ENCODE measurements at regions not wholly inside any gene's neighbourhood (a gene's known extent, or its start where the extent isn't known, plus 50 kb on each side); places are given as distances from the start of the nearest gene placed in this dataset.

DNA sequence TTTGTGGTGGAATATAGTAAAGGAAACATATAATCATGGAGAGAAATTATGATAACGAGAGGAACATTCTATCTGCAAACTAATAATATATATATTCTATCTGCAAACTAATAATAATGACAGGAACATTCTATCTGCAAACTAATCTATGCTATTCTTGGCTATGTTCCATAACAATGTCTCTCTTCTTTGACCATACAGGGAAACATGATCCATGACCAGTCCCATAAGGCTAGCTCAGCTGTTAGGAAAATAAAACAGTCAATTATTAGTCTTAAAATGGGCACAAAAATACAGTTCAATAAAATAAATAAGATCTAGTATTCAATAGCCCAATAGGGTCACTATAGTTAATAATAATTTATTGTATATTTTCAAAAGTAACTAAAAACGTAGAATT lies 707.8 kb upstream of the PCDH20 start:
- Histone ChIP-seq H3K79me1 (ENCODE audit: insufficient read depth, low read depth, low read length, poor library complexity, severe bottlenecking) (no peaks in the 10 kb centered on the region), H4K20me1 (ENCODE audit: control insufficient read depth, insufficient read depth, insufficient read length) (no peaks in the 10 kb centered on the region), H3K23me2 (ENCODE audit: insufficient read length, low read depth, low read length, poor library complexity, severe bottlenecking) (no peaks in the 10 kb centered on the region), H4K5ac (ENCODE audit: insufficient read length, low read depth, low read length) (no peak overlapping the region), H3K23ac (ENCODE audit: insufficient read length, low read depth, low read length) (no peak overlapping the region), H2BK15ac (ENCODE audit: low read depth, low read length) (no peak overlapping the region), H3K4me1 (ENCODE audit: insufficient read depth, low read length) (no peaks in the 10 kb centered on the region), H2AFZ (ENCODE audit: low read length) (no peak overlapping the region), H2BK120ac (ENCODE audit: low read depth, low read length, poor library complexity, severe bottlenecking) (no peak overlapping the region), H3K4ac (ENCODE audit: low read depth, low read length) (no peak overlapping the region), H2BK20ac (ENCODE audit: low read depth, low read length, poor library complexity, severe bottlenecking) (no peak overlapping the region), H3K4me2 (ENCODE audit: insufficient read depth, insufficient read length, low read length) (no peak overlapping the region), H3K27ac (ENCODE audit: insufficient read length, low read depth, low read length) (no peak overlapping the region), H3K79me2 (ENCODE audit: insufficient read depth, low read length) (no peaks in the 10 kb centered on the region), H3T11ph (ENCODE audit: low read length) (no peak overlapping the region), H2AK5ac (ENCODE audit: insufficient read length, low read length) (no peak overlapping the region), H2BK5ac (ENCODE audit: insufficient read length, low read length) (no peak overlapping the region), H3K14ac (ENCODE audit: insufficient read depth, low read length) (no peak overlapping the region), H2BK12ac (ENCODE audit: insufficient read length, low read depth, low read length) (no peak overlapping the region), H3K9ac (ENCODE audit: extremely low read depth, insufficient read length, low read length) (no peak overlapping the region), H3K18ac (ENCODE audit: insufficient read length, low read depth, low read length) (no peak overlapping the region), H3K27me3 (ENCODE audit: insufficient read depth, low read length) (no peaks in the 10 kb centered on the region), H4K91ac (ENCODE audit: insufficient read length, low read depth, low read length) (no peak overlapping the region), H3K56ac (ENCODE audit: insufficient read length, low read depth, low read length) (no peak overlapping the region), H4K8ac (replicated peaks; ENCODE audit: insufficient read length, low read depth, low read length) (no peak overlapping the region), H3K9me3 (ENCODE audit: control insufficient read depth, low read depth, low read length) (no peaks in the 10 kb centered on the region)
- no peak overlapping the region for H3K27ac Mint-ChIP-seq
- H3K27me3 Mint-ChIP-seq (ENCODE audit: low read depth): no peaks in the 10 kb centered on the region
- no peaks in the 10 kb centered on the region for H3K4me1 Mint-ChIP-seq
- no peaks in the 10 kb centered on the region for H3K36me3 Mint-ChIP-seq (ENCODE audit: insufficient read depth in 1 of 3, low read depth in 3 of 3)
- H3K9me3 Mint-ChIP-seq: no peaks in the 10 kb centered on the region
- TF ChIP-seq, protein P1, sequence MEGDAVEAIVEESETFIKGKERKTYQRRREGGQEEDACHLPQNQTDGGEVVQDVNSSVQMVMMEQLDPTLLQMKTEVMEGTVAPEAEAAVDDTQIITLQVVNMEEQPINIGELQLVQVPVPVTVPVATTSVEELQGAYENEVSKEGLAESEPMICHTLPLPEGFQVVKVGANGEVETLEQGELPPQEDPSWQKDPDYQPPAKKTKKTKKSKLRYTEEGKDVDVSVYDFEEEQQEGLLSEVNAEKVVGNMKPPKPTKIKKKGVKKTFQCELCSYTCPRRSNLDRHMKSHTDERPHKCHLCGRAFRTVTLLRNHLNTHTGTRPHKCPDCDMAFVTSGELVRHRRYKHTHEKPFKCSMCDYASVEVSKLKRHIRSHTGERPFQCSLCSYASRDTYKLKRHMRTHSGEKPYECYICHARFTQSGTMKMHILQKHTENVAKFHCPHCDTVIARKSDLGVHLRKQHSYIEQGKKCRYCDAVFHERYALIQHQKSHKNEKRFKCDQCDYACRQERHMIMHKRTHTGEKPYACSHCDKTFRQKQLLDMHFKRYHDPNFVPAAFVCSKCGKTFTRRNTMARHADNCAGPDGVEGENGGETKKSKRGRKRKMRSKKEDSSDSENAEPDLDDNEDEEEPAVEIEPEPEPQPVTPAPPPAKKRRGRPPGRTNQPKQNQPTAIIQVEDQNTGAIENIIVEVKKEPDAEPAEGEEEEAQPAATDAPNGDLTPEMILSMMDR (conservative IDR thresholded peaks at IDR 0.05): no peak
- DNase-seq: no peak
- no peak overlapping the region for H3K4me3 Mint-ChIP-seq
- WGBS (ENCODE audit: extremely low coverage, insufficient read length, low lambda C conversion rate): no CpG with 5 or more reads among the region's 2 CpGs
